Activated CD4-positive, alpha-beta T cell treated with anti-CD3 and anti-CD28 coated beads for 4 hours (primary cell): ENCODE measurements at regions not wholly inside any gene's neighbourhood (a gene's known extent, or its start where the extent isn't known, plus 50 kb on each side); places are given as distances from the start of the nearest gene placed in this dataset.
"Not testable (repeated sequence)": the region's sequence is repeated elsewhere in the genome, so short reads cannot be mapped to it uniquely, and the experiment has no call there.

Experiments used
- DNase-seq, 2 donors: peaks; one replicate each; pipeline ENCODE4 v3.0.0-alpha.2; 2020

DNA sequence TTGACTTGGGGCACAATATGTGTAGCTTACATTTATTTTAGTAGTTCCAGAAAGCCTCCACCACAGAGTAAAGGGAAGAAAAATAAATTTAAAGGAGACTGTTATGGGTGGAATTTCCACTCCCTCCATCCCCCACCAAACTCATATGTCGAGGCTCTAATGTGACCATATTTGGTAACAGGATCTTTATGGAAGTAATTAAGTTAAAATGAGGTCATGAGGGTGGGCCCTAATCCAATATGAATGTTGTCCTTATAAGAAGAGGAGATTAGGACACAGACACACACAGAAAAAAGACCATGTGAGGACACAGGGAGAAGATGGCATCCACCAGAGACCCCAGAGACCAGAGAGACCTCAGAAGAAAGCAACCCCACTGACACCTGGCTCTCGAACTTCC is 189.7 kb downstream of the EDN1 start:
- no peak for DNase-seq

- no peak for DNase-seq
These were observed 190.2 kb downstream of the EDN1 start for GRCh38 chr6:12480379-12480778.

DNA sequence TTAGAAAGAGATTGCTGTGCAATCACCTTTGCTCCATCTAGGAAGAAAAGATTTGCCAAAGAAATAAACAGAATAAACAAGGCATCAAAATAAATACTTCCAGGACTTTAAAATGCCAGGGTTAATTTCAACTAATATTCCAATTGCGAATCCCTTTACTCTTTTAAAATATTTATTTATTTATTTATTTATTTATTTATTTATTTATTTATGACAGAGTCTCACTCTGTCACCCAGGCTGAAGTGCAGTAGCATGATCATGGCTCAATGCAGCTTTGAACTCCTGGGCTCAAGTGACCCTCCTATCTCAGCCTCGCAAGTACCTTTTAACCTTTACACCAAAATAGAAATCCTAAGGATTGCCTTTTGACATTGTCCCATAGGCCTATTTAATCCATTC is 191.1 kb downstream of the EDN1 start:
- DNase-seq = no peak

DNA sequence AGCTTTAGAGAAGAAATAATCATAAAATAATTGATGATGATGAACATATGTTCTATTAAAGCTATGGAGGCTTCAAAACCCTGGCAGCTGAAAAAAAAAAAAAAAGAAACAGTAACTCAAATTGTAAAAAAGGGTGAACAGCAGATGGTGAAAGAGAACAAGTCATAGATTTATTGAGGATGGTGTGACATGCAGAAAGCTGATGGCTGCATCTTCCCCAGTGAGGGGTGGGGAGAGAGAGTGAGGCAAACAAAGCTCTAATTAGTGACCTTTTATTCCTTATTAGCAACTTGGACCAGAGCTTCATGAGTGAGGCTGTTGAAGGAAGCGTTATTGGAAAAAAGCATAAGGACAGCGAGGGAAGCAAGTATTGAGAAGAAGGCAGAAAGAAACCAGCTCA is 191.7 kb downstream of the EDN1 start:
- DNase-seq = no peak

- no peak for DNase-seq
These were observed 192.5 kb downstream of the EDN1 start for GRCh38 chr6:12482386-12483375.

GRCh38 chr6:12483712-12484111 is 193.6 kb downstream of the EDN1 start:
- DNase-seq = no peak

GRCh38 chr6:12484519-12484918 is 194.4 kb downstream of the EDN1 start:
- DNase-seq = no peak

DNA sequence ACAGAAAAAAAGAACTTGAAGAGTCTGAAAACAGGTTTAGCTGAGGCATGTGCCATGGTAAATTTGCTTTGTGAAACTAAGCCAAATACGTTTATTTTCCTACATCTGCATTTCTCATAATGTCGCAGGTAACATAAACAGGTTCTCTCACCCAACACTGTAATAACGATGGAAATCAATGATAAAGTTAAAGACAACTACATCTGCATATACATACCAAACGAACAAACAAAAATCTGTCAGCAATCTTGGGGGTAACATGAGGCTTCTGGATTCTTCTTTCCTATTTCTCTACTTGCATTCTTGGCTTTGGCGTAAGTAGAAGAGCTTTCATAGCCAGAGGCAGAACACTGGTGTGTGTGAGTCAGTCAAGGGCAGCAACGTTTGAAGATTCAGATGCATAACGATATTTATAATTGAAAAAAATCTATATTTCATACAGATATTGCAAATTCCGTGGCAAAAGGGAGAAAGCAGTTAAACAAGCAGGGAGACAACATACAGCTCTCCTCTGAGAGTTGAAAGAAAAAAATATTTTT is 195.1 kb downstream of the EDN1 start:
- no peak for DNase-seq

GRCh38 chr6:12485837-12486236 is 195.7 kb downstream of the EDN1 start:
- no peak for DNase-seq

DNA sequence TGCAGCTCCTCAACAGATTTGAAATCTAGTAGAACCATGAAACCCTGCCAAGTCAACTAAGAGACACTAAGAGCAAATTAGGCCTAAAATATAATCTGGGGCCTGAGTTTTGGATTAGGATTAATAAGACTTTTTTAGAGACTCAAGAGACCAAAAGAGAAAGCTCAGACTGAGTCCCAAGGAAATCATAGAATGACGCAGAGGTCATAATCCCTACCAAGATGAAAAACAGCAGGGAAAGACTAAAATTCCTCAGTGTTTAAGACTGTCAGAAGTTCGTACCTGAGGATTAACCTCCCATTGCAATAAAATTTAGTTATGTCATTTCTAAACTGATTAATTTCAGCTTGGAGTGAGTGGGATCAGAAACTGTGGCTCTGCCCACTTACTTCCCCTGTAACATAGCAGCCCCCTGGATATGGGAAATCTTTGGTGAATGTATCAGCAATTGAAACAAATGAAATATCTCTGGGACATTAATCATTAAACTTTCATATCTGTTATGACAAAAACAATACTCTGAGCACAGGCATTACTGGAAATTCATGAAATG is 200.3 kb downstream of the EDN1 start:
- no peak for DNase-seq

DNA sequence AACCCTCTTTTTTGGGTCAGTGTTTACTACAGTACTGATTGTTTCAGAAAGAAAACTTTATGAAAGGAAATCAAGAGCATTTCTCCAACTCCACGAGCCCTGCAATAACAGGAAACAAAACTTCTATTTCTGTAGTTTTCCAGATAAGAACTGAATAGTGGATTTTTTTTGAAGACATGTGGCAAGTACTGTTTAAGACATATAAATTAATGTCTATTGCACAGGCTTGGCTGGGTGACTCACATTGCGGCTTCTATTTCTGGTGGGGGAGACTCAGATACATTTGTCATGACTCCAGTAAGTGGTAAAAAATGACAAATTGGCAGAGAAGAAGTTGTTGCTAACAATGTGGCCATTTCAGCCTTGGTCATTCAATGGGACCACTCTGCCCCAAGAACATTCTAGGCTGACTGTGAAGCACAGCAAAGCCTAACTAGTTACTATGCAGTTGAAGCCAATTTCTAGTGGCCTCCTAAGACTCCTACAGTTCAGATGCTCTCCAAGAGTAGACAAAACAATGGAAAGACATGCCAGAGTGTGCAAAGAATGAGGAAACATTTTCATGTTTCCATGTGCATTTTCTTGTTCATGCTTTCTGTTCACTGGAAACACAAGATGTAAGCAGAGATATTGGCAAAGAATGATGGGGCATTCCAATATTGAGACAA is 200.9 kb downstream of the EDN1 start:
- no peak for DNase-seq

- DNase-seq = not testable (repeated sequence)
These were observed 202.8 kb downstream of the EDN1 start for GRCh38 chr6:12492929-12493328.

DNA sequence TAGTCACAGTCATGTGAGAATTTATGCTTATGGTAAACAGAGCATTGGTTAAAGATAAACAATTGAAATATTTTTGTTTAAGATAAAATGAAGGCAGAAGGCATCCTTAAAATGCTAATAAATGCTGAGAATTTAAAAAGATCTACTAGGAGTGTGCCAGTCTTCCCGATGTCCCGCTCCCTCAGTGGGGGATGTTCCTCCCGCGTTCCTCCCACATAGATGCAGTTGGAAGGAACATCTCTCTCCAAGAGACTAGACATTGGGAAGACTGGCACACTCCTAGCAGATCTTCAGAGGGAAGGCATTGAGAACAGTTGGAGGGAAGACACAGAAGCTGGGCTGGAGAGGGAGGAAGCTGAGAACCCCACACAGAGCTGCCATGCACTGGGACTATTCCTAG is 203.3 kb downstream of the EDN1 start:
- no peak for DNase-seq

DNA sequence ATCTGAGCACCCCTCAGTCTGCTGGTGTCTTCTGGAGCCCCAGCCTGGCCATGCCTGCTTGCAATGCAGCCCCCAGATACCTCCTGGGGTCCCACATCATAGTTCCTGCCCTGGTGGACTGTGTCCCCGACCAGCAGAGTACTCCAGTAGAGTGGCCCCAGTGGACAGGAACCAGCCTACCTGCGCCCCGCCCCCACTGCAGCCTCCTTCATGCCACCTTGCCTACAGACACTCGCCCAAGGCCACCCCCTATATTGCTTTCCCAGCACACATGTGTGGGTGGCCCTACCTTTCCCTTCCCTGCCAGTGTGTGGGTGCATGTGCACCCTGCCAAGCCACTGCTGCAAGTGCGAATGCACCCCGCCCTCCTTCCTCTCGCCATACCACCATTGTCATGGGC is 204.0 kb downstream of the EDN1 start:
- DNase-seq = no peak

DNA sequence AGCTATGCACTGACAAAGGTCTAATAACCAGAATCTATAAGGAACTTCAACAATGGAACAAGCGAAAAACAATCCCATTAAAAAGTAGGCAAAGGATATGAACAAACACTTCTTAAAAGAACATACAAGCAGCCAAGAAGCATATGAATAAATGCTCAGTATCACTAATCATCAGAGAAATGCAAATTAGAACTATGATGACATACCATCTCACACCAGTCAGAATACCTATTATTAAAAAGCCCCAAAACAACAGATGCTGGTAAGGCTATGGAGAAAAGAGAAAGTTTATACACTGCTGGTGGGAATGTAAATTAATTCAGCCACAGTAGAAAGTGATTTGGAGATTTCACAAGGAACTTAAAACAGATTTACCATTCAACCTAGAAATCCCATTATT is 211.8 kb downstream of the EDN1 start:
- DNase-seq = no peak

DNA sequence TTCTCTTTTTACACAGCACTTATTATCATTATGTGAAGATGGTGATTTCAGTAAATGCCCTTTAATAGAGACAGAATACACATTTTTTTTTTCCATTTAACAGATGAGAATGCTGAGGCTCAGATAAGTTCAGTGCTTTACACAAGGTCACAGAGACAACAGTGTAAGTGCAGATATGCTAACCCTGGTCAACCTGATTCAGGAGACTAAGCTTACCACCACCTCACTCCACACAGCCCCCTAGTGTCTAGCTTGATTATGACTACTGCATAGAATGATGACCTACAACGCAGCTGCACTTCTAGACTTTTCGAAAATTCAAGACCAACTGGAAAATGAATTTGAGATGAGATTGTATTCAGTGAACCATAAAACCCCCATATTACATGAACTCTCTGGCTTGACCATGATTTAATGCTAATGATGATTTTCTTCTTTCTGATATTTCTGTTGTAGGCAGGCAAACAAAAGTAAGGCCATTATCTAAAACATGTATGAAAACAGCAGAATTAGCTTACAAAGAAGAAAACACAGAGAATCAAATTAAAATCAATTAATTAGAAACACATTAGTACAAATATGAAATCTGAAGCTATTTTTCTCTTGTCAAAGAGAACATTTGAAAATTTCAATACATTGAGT is 212.1 kb upstream of the PHACTR1 start:
- no peak for DNase-seq

- DNase-seq = no peak
These were observed 211.1 kb upstream of the PHACTR1 start for GRCh38 chr6:12505486-12505885.

DNA sequence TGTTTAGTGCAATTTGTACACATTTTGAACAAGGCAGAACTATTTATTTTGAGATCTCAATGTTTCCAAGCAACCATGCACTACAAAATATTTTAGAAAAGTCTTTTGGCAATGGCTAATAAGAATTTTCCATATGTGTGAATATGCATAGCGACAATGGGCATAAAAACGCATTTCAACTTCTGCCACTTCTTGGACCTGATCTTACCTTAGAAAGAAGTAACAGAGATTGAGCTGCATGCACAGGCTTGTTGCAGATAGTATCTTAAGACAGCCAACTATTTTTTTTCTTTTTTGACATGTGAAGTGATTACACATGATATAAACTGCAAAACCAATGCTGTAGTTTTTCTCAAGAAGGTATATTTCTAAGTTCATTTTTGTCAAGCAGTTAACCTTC is 210.4 kb upstream of the PHACTR1 start:
- DNase-seq = no peak

GRCh38 chr6:12507636-12508035 is 208.9 kb upstream of the PHACTR1 start:
- no peak for DNase-seq

- no peak for DNase-seq
These were observed 208.0 kb upstream of the PHACTR1 start for GRCh38 chr6:12508553-12508952.

DNA sequence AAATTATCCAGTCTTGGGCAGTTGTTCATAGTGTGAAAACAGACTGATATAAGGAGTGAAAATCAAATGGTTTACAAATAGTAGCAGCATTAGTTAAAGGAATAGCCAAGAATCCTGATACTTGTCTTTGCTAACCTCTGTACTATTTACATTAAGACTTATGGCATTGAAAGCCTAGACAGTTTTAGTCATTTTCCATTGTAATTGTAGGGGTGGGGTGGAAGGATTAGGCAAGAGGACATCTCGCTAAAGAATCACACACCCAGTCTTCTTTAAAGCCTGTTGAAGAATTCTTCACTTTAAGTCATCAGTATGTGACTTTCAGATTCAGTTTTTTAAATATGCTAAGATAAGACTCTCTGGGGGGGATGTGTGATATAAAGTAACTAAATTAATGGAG is 207.5 kb upstream of the PHACTR1 start:
- no peak for DNase-seq

DNA sequence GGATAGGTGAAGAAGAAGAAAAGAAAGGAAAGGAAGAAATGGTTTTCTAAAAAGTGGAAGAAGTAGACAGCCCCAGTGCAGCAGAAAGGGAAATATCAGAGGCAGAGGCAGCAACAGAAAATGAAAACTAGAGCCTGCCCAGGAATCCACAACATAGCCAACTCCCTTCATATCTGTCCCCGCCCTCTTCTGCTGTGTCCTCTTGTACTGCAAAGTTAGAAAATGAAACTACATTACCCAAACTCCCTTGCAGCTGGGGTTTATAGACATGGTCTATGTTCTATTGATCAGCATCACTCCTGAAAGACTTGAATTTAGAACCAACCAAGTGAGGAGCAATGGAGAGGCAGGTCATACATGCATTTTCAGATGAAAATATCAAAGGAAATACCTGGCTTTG is 200.5 kb upstream of the PHACTR1 start:
- no peak for DNase-seq

- no peak for DNase-seq
These were observed 194.2 kb upstream of the PHACTR1 start for GRCh38 chr6:12522347-12522746.
